ENCODE measurements at regions not wholly inside any gene's neighbourhood (a gene's known extent, or its start where the extent isn't known, plus 50 kb on each side); places are given as distances from the start of the nearest gene placed in this dataset.
A peak's percentile ranks its signal among the peaks of the same experiment; 100 is the strongest.

DNA sequence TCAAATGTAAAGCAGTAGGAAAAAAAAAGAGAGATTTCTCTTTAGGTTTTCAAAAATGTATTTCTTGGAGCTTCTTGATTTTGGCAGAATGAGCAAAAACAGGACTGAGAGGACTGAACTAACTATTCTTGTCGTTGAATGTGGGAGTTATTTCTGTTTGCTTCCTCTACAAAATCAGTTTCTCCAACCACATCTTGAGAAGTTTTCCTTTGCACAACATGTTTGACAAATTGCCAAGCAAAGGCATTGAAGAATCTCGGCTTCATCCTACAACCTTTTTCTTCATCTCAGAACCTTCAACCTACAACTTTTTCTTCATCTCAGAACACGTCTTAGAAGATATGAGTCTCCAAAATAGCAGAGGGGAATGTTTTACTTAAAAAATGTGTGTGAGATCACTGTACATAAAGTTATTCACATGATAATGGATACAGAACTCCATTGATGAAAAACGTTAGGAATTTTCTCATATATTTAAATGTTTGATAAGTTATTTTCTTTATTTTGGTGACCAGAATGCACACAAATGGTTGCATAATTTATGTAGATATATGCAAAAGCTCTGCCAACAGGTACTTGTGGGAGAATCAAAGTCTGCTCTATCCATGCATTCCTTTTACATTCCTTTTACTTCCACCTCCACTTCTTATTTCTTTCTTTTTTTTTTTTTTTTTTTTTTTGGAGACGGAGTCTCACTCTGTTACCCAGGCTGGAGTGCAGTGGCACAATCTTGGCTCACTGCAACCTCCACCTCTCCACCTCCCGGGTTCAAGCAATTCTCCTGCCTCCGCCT lies 370.0 kb downstream of the KCNJ2 start:
- H3K36me3 Mint-ChIP-seq (ENCODE audit: unreplicated experiment) = no peaks in the 10 kb centered on the region
- TF ChIP-seq, protein P1, sequence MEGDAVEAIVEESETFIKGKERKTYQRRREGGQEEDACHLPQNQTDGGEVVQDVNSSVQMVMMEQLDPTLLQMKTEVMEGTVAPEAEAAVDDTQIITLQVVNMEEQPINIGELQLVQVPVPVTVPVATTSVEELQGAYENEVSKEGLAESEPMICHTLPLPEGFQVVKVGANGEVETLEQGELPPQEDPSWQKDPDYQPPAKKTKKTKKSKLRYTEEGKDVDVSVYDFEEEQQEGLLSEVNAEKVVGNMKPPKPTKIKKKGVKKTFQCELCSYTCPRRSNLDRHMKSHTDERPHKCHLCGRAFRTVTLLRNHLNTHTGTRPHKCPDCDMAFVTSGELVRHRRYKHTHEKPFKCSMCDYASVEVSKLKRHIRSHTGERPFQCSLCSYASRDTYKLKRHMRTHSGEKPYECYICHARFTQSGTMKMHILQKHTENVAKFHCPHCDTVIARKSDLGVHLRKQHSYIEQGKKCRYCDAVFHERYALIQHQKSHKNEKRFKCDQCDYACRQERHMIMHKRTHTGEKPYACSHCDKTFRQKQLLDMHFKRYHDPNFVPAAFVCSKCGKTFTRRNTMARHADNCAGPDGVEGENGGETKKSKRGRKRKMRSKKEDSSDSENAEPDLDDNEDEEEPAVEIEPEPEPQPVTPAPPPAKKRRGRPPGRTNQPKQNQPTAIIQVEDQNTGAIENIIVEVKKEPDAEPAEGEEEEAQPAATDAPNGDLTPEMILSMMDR (IDR thresholded peaks at IDR 0.05; ENCODE audit: partially characterized antibody, unreplicated experiment) = no peak
- H3K4me3 Mint-ChIP-seq (ENCODE audit: unreplicated experiment) = no peak overlapping the region
- H3K9me3 Mint-ChIP-seq (ENCODE audit: unreplicated experiment) = no peaks in the 10 kb centered on the region
- DNase-seq = no peak
- H3K27ac Mint-ChIP-seq (ENCODE audit: unreplicated experiment) = no peak overlapping the region
- H3K4me1 Mint-ChIP-seq (ENCODE audit: low read depth, unreplicated experiment) = no peaks in the 10 kb centered on the region
- H3K27me3 Mint-ChIP-seq (ENCODE audit: unreplicated experiment) = no peaks in the 10 kb centered on the region

GRCh38 chr17:70542876-70543275 lies 373.5 kb downstream of the KCNJ2 start:
- TF ChIP-seq, protein P1 (IDR thresholded peaks at IDR 0.05; ENCODE audit: partially characterized antibody, unreplicated experiment) = no peak
- Mint-ChIP-seq H3K4me1 (ENCODE audit: low read depth, unreplicated experiment) (no peaks in the 10 kb centered on the region), H3K4me3 (ENCODE audit: unreplicated experiment) (no peak overlapping the region), H3K27me3 (ENCODE audit: unreplicated experiment) (no peaks in the 10 kb centered on the region), H3K9me3 (ENCODE audit: unreplicated experiment) (no peaks in the 10 kb centered on the region), H3K36me3 (ENCODE audit: unreplicated experiment) (no peaks in the 10 kb centered on the region), H3K27ac (ENCODE audit: unreplicated experiment) (no peak overlapping the region)
- no peak for DNase-seq

DNA sequence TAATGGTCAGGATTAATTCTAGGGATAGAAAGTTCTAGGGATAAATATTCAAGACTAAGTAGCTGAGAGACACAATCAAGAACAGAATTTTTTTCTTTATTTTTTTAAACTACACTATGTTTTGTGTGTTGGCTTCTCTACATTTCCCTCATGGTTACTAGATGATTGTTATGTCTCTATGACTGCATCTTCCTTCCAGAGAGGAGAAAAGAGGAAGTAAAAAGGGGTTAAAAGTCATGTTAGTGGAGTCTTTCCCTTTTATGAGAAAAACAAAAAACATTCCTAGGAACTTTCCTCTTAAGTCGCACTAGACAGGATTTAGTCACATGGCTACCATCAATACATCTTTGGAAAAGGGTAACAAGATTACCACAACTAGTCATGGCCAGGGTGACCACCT lies 375.0 kb downstream of the KCNJ2 start:
- H3K36me3 Mint-ChIP-seq (ENCODE audit: unreplicated experiment) = no peaks in the 10 kb centered on the region
- H3K27ac Mint-ChIP-seq (ENCODE audit: unreplicated experiment) = no peak overlapping the region
- TF ChIP-seq, protein P1 (IDR thresholded peaks at IDR 0.05; ENCODE audit: partially characterized antibody, unreplicated experiment) = no peak
- H3K4me3 Mint-ChIP-seq (ENCODE audit: unreplicated experiment) = no peak overlapping the region
- no peaks in the 10 kb centered on the region for H3K9me3 Mint-ChIP-seq (ENCODE audit: unreplicated experiment)
- H3K4me1 Mint-ChIP-seq (ENCODE audit: low read depth, unreplicated experiment) = no peaks in the 10 kb centered on the region
- no peak for DNase-seq
- H3K27me3 Mint-ChIP-seq (ENCODE audit: unreplicated experiment) = no peaks in the 10 kb centered on the region

GRCh38 chr17:70552230-70552981 lies 383.1 kb downstream of the KCNJ2 start:
- Mint-ChIP-seq H3K4me1 (ENCODE audit: low read depth, unreplicated experiment) (no peaks in the 10 kb centered on the region), H3K27ac (ENCODE audit: unreplicated experiment) (no peak overlapping the region), H3K36me3 (ENCODE audit: unreplicated experiment) (no peaks in the 10 kb centered on the region), H3K9me3 (ENCODE audit: unreplicated experiment) (no peaks in the 10 kb centered on the region), H3K27me3 (ENCODE audit: unreplicated experiment) (no peaks in the 10 kb centered on the region), H3K4me3 (ENCODE audit: unreplicated experiment) (no peak overlapping the region)
- DNase-seq = no peak
- TF ChIP-seq, protein P1 (IDR thresholded peaks at IDR 0.05; ENCODE audit: partially characterized antibody, unreplicated experiment) = peak; percentile 81

DNA sequence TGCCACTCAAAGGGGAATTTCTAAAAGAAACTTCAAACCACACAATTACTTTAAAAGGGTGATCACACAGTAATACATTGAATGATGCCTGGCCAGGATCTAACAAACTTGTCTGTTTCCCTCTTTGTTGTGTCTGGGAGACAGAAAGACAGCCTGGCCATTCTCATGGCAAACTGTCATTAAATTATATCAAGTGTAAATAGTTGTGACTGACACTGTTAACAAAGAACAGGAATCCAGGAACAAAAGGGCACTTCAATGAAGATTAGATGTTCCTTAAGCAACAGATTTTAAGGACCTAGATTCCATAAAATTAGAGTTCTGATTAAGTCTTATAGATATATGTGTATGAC lies 383.6 kb downstream of the KCNJ2 start:
- Mint-ChIP-seq H3K27ac (ENCODE audit: unreplicated experiment) (no peak overlapping the region), H3K4me3 (ENCODE audit: unreplicated experiment) (no peak overlapping the region), H3K27me3 (ENCODE audit: unreplicated experiment) (no peaks in the 10 kb centered on the region), H3K4me1 (ENCODE audit: low read depth, unreplicated experiment) (peaks cover 4% of the 10 kb centered on the region), H3K36me3 (ENCODE audit: unreplicated experiment) (no peaks in the 10 kb centered on the region), H3K9me3 (ENCODE audit: unreplicated experiment) (no peaks in the 10 kb centered on the region)
- TF ChIP-seq, protein P1 (IDR thresholded peaks at IDR 0.05; ENCODE audit: partially characterized antibody, unreplicated experiment) = no peak
- no peak for DNase-seq

Data from glutamatergic neuron (in vitro differentiated cells).